ENCODE measurements at regions not wholly inside any gene's neighbourhood (a gene's known extent, or its start where the extent isn't known, plus 50 kb on each side); places are given as distances from the start of the nearest gene placed in this dataset.

- BruUV-seq (replicated peaks): no TSS peak
- H3K36me3 ChIP-seq (ENCODE audit: control insufficient read depth in 2 of 2, extremely low read depth in 1 of 2, insufficient read depth in 2 of 2, low read length in 2 of 2): no peaks in the 10 kb centered on the region
- H3K27ac ChIP-seq (ENCODE audit: insufficient read depth, low read depth, low read length): no peak overlapping the region
- no peaks in the 10 kb centered on the region for H4K20me1 ChIP-seq (replicated peaks; ENCODE audit: control insufficient read depth, extremely low read depth, insufficient read depth, low read length)
- no peak overlapping the region for H2AFZ ChIP-seq (ENCODE audit: low read depth, low read length)
- H3K9me1 ChIP-seq (replicated peaks; ENCODE audit: control insufficient read depth, extremely low read depth, insufficient read depth, low read length): no peaks in the 10 kb centered on the region
- no peak for DNase-seq (ENCODE audit: low read depth, low spot score)
- no peak for TF ChIP-seq GATA2 (IDR thresholded peaks at IDR 0.05; ENCODE audit: insufficient read depth, insufficient read length, low read depth, low read length)
- no peak for TF ChIP-seq POLR2AphosphoS5 (IDR thresholded peaks at IDR 0.05; ENCODE audit: insufficient read depth, low read depth, low read length)
- TF ChIP-seq POLR2A (IDR thresholded peaks at IDR 0.05; ENCODE audit: low read depth, low read length): no peak
- TF ChIP-seq EZH2 (IDR thresholded peaks at IDR 0.05; ENCODE audit: borderline replicate concordance, low read depth, low read length, severe bottlenecking): no peak
- TF ChIP-seq, protein P1, sequence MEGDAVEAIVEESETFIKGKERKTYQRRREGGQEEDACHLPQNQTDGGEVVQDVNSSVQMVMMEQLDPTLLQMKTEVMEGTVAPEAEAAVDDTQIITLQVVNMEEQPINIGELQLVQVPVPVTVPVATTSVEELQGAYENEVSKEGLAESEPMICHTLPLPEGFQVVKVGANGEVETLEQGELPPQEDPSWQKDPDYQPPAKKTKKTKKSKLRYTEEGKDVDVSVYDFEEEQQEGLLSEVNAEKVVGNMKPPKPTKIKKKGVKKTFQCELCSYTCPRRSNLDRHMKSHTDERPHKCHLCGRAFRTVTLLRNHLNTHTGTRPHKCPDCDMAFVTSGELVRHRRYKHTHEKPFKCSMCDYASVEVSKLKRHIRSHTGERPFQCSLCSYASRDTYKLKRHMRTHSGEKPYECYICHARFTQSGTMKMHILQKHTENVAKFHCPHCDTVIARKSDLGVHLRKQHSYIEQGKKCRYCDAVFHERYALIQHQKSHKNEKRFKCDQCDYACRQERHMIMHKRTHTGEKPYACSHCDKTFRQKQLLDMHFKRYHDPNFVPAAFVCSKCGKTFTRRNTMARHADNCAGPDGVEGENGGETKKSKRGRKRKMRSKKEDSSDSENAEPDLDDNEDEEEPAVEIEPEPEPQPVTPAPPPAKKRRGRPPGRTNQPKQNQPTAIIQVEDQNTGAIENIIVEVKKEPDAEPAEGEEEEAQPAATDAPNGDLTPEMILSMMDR (IDR thresholded peaks at IDR 0.05; ENCODE audit: extremely low read depth in 1 of 2, insufficient read depth in 1 of 2, low read depth in 1 of 2, low read length in 2 of 2): no peak
- no peak for TF ChIP-seq JUN (IDR thresholded peaks at IDR 0.05; ENCODE audit: borderline replicate concordance, insufficient read depth, insufficient read length, low read depth)
- no peak for TF ChIP-seq FOS (IDR thresholded peaks at IDR 0.05; ENCODE audit: borderline replicate concordance, insufficient read depth, low read length)
- TF ChIP-seq MYC (IDR thresholded peaks at IDR 0.05; ENCODE audit: low read depth, low read length): no peak
- TF ChIP-seq, protein P2, sequence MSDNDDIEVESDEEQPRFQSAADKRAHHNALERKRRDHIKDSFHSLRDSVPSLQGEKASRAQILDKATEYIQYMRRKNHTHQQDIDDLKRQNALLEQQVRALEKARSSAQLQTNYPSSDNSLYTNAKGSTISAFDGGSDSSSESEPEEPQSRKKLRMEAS (IDR thresholded peaks at IDR 0.05; ENCODE audit: insufficient read depth, insufficient read length): no peak
- H3K9ac ChIP-seq (replicated peaks; ENCODE audit: extremely low read depth, insufficient read depth, low read length): no peak overlapping the region
- intact Hi-C loops (cut with micrococcal nuclease): no loop called here
- ChIA-PET POLR2A (no interaction called here), CTCF (no interaction called here)
- no peak for FAIRE-seq
- no peaks in the 10 kb centered on the region for H3K27me3 ChIP-seq (ENCODE audit: control insufficient read depth in 2 of 2, insufficient read depth in 2 of 2, low read length in 2 of 2)
- dilution Hi-C loops (cut with MboI; ENCODE audit: extremely low pct_ligation_motif_present, low sequenced_read_pairs): no loop called here
- H3K4me1 ChIP-seq (ENCODE audit: control insufficient read depth, extremely low read depth, insufficient read depth, low read length): no peaks in the 10 kb centered on the region
- H3K4me2 ChIP-seq (ENCODE audit: insufficient read depth, low read length): no peak overlapping the region
- H3K4me3 ChIP-seq (replicated peaks in 1 of 3; ENCODE audit: insufficient read depth in 1 of 3, low read depth in 1 of 3, low read length in 3 of 3): no peak overlapping the region
- H3K9me3 ChIP-seq (replicated peaks; ENCODE audit: control insufficient read depth, insufficient read depth, low read length): no peaks in the 10 kb centered on the region
- H3K79me2 ChIP-seq (ENCODE audit: control insufficient read depth, insufficient read depth, low read length): no peaks in the 10 kb centered on the region
Measured at GRCh38 chr13:53240401-53241025, 211.9 kb downstream of the OLFM4 start.
